ENCODE measurements at regions not wholly inside any gene's neighbourhood (a gene's known extent, or its start where the extent isn't known, plus 50 kb on each side); places are given as distances from the start of the nearest gene placed in this dataset.

GRCh38 chrX:4909348-4909747 is 1195.9 kb upstream of the PRKX start:
- TF ChIP-seq KDM5B (IDR thresholded peaks at IDR 0.05; ENCODE audit: insufficient replicate concordance, low read depth, low read length): no peak
- TF ChIP-seq, protein P1, sequence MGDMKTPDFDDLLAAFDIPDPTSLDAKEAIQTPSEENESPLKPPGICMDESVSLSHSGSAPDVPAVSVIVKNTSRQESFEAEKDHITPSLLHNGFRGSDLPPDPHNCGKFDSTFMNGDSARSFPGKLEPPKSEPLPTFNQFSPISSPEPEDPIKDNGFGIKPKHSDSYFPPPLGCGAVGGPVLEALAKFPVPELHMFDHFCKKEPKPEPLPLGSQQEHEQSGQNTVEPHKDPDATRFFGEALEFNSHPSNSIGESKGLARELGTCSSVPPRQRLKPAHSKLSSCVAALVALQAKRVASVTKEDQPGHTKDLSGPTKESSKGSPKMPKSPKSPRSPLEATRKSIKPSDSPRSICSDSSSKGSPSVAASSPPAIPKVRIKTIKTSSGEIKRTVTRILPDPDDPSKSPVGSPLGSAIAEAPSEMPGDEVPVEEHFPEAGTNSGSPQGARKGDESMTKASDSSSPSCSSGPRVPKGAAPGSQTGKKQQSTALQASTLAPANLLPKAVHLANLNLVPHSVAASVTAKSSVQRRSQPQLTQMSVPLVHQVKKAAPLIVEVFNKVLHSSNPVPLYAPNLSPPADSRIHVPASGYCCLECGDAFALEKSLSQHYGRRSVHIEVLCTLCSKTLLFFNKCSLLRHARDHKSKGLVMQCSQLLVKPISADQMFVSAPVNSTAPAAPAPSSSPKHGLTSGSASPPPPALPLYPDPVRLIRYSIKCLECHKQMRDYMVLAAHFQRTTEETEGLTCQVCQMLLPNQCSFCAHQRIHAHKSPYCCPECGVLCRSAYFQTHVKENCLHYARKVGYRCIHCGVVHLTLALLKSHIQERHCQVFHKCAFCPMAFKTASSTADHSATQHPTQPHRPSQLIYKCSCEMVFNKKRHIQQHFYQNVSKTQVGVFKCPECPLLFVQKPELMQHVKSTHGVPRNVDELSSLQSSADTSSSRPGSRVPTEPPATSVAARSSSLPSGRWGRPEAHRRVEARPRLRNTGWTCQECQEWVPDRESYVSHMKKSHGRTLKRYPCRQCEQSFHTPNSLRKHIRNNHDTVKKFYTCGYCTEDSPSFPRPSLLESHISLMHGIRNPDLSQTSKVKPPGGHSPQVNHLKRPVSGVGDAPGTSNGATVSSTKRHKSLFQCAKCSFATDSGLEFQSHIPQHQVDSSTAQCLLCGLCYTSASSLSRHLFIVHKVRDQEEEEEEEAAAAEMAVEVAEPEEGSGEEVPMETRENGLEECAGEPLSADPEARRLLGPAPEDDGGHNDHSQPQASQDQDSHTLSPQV (IDR thresholded peaks at IDR 0.05): no peak
